GM18868 (cell line): ENCODE measurements at regions not wholly inside any gene's neighbourhood (a gene's known extent, or its start where the extent isn't known, plus 50 kb on each side); places are given as distances from the start of the nearest gene placed in this dataset.

Source experiments
- ATAC-seq: cut with Tn5 transposase; IDR thresholded peaks from one replicate; pipeline ENCODE4 v1.9.1; 2021; ENCODE audit warnings: mild to moderate bottlenecking, moderate library complexity; ENCODE audit not compliant: unreplicated experiment

DNA sequence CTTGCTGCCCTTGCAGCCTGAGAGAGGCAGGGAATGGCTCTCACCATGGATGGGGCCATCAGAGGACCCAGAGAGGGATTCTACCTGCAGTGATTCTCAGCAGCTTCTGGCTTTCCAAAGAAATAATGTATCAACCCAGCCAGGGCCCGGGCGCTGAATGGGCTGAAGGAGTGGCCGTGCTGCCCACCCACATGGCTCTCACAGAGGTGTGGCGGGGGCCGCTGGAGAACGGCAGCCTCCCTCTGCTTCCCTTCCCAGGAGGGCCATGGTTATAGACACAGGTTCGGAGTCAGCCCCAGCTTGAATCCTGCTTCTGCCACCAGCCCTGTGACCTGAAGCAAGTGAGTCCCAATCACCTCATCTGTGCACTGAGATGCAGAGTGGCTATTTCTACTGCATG lies 82.7 kb downstream of the THAP12 start:
- ATAC-seq = no peak

DNA sequence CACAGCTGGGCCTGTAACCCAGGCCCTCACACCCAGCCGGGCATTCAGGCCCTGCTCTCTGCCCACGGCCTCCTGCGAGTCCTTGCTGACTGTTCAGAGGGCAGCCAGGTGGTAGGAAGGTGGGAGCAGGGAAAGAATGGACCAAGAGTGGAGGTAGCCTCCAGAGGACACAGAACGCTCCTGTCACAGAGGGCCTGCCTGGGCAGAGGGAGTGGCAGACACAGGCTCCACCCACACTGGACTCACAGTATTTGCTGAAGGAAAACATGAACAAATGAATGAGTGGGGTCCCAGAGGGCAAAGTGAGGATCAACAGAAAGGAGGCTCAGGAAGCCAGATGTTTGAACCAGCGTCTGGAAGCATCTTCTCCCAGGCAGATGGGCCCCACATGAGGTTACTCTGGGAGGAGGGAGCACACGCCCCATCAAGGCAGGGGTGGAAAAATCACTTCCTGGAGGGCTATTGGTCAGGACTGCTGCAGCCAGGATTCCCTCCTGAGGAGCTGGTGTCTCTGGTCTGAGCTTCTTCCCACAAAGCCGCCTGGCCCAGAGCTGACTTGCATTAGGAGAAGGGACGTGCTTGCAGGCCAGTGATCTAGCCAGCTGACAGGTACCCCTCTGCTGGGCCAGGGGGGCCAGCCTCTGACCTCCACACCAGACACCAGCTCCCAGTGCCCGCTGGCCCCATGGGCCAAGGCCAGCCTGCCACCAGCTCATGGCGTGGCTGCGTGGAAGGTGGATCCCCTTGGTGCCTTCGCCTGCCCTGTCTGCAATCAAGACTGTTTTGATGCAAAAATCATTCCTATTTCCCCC lies 84.0 kb downstream of the THAP12 start:
- ATAC-seq = no peak

DNA sequence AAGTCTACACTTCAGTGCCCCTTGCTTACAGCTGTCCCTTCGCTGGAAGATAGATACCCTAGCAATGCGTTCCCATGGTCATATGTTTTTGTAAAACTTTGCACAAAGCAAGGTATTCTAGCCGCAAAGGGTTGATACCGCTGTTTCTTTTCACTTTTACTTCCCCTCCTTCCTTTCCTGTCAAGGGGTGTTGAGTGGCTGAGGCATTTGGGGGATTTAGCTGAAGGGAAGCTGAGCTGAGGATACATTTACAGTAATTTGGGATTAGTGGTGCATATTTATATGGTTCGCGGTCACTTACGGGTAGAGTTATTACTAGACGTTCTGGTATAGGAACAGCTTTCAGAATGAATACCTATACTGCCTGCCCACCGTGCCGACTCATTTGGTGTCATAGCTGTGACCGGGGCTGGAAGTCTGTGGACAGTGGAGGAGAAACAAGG lies 86.9 kb upstream of the WNT11 start:
- ATAC-seq = peak; percentile 73

DNA sequence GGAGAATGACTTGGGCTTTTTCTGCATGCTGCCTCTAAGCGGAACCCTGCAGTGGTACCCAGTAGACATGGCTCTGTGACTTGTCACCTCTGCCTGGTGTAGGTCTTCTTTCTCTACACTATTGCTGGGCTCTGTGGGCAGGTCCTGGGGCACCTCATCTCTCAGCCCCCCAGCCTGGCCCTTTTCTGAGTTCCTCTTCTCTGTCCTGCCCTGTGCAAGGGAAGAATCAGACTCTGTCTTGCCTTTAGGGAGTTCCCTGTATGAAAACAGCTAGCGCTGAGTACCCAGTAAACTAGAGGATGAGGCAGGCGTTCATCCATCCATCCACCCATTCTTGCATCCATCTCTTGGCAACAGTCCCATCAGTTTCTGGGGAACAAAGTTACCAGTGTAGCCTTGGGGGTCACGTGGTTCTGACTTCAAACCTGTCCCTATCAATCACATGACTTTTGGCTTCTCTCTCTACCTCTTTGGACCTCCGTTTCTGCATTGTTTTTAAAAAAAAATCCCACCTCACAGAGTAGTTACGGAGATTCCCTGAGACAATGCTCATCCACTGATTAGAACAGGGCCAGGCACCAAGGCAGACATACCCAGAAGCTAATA lies 86.4 kb upstream of the WNT11 start:
- no peak for ATAC-seq

DNA sequence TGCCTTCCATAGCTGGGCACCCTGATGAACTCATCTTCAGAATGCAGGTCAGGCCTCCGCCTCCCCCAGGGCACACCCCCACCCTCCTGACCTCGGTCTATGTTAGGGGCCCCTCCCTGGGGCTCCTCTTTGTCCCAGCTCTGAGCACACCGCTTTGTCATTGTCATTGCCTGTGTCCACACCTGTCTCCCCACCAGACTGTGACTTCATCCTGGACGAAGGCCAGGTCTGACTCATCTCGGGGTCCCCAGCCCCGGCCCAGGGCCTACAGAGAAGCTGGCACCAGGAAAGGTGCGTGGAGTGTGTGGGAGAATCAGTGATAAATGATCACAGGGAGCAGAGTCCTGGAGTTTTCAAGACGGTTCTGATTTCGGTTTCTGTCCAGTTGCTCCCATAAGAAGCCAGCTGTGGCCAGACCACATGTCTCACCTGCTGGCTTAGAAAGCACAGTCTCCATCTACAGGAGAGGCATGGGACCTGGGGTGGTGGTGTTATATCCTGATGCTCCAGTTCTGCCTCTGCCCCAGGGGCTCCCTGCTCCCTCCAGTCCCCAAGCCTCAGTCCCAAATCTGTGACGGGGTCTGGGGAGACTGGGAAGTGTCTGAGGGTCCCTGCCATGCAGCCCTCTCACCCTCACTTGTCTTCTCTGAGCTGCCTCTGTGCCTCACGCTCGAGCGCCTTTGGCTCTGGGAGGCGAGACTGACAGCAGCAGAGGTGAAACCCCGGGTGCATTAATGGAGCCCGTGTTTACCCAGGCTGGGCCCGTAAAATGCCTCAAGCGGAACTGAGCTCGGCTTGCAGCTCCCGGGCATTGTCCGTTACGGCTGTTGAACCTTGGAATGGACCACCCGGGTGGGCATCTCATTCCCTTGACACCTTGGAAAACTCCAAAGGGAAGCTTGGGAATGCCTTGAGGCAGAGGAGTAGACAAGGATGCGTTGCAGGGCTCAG lies 85.5 kb upstream of the WNT11 start:
- peak; percentile 50 for ATAC-seq

DNA sequence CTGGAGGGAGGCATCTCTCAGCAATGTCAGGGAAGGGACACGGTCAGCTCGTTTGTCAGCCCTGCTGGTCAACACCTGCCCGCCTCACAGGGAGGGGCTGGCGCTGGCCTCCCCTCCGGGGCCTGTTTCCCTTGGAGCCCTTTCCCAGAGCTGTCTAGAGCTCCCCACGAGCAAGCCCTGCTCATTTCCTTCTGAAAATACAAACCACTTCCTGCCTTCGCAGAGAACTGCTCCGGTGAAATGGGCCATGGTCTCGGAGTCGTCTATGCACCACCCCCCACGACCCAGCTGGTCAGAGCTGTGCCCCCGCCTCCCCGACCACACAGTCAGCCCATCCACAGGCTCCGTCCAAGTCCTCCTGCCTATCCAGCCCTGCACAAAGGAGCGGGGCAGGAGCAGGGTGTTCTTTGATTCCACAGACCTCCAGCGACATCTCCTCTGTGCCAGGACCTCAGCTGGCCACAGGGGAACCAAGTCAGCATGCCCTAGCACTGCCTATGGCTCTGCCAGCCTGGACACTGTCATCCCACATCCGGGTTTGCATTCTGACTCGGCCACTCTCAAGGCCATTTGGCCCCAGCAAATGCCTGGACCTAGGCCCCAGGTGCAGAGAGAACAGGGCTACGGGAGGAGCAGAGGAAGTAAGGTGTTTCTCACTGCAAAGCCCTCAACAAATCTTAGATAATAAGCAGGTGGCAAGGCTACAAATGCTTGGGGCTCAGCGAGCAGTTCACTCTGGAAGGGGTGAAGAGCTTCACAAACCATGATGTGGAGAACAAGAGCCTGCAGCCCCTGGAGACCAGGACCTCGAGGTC lies 82.1 kb upstream of the WNT11 start:
- ATAC-seq = no peak

DNA sequence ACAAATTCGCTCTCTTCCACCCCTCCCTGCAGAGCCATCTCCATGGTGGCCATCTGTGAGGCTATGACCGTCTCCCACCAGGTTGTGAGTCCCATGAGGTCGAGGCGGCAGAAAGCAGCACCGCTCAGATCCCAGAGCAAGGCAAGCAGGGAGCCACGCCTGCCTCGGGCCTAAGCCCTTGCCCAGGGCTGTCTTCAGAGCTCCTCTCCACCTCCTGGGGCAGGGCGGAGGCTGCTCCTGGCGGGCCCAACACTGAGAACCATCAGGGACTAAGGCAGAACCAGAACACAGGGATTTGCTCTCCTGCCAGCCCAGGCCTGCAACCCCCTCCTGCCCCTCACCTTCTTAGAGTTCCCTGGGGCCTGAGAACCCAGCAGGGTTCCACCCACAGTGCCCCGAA lies 80.9 kb upstream of the WNT11 start:
- no peak for ATAC-seq

DNA sequence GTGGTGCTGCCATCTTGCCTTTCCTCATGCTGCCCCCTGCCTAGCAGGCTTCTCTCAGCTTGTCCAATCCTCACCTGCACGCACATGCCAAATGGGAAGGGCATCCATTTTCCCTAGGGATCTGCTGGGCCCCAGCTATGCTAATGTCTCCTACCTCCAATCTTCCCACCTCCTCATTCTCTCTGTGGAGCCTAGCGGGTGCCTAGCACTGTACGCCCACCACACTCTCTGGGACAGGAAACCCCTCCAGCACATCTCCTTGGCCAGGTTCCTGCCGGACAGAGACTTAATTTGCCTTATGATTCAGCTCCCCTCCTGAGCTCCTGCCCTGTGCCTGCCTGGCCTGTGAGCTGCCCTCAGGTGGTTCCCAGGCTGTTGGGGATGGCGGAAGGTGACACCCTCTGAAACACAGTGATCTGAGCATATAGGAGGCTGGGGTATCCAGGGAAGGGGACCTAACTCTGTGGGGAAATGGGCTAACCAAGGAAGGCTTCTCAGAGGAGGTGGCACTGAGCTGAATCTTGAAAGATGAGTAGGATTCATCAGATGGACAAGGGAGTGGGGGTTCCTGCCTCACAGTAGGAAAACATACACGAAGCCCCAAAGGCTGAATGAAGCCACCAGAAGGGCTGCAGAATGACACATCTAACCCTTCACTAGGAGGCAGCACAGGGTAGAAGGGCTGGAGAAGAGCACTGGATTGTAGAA lies 79.2 kb upstream of the WNT11 start:
- no peak for ATAC-seq

DNA sequence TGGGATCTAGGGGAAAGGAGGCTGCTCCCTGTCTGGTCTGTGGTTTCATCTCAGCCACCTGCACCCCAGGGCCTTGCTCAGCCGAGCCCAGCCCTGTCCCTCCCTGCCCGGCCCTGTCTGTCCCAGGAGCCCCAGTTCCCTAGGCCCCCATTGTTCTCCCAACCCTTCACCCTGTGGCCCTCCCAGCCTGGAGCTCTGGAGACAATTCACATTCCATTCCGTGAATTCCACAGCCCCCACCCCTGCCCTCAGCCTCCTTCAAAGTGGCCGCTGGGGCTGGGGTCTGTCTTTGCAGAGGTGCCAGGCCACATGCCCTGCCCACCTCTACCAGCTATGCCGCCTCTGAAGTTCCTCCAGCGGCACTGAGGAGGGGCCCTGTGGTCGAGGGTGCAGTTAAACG lies 77.9 kb upstream of the WNT11 start:
- no peak for ATAC-seq

DNA sequence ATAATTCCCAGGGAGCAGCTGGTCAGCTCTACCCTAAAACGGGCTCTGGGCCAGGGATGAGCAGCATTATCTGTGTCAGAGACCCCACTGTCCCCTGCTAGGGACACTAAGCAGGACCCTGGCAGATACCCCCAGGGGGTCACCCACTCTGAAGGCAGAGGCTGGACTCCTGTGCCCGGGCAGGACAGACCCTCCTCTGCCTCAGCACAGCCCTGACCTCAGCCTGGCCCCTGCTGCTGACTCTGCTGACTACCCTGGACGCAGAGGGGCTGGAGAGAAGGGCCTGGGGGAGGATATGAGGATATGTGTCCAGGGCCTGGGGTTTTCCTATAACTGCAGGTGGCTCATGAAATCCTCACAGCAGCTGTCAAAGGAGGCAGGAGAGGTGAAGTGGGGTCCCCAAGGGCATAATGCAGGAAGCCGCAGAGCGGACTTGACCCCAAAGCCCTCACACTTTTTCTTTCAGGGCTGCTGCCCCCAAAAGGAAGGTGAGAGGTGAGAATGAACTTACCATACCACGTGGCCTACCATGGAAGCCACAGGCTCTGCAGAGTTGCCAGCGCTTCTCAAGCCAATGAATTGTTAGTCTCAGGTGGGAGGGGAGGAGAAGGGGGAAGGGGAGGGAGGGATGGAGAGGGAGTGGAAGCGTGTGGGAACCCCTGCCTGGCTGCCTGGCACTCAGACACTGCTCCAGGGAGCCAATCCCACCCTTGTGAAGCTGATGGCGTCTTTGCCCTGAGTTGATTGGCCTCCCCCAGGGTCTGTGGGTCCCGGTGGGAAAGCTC lies 76.7 kb upstream of the WNT11 start:
- ATAC-seq = no peak

DNA sequence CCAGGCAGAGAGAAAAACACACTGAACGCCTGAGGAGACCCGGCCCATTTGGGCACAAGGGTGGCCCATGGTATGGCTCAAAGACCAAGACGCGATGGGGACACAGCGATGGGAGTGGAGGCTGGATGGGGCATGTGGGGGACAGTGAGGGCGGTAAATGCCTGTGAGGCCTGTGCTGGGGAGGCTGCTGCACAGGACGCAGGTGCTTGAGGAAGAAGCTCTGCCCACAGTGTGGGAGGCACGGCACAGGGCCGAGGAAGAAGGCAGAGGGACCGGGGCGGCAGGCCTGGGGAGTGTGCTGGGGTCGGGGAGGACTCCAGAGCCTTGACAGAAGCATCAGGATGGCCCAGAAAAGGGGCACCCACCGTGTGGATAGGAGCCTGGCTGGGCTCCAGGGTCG lies 75.9 kb upstream of the WNT11 start:
- no peak for ATAC-seq

DNA sequence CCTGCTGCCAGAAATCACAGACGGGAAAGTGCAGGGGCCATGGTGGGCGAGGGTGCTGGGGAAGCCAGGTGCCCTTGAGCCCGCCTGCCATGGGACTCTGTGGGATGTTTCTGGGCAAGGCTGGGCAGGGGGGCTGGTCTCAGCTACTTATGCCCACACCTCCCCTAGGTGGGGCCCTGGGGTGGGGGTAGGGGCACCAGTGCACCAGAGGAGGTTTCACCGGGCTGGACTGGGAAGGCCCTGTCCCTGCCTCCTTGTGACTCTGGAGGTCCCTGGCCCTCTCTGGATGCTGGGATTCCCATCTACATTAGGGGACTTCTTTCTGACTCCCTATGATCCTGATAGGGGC lies 75.2 kb upstream of the WNT11 start:
- ATAC-seq = no peak

DNA sequence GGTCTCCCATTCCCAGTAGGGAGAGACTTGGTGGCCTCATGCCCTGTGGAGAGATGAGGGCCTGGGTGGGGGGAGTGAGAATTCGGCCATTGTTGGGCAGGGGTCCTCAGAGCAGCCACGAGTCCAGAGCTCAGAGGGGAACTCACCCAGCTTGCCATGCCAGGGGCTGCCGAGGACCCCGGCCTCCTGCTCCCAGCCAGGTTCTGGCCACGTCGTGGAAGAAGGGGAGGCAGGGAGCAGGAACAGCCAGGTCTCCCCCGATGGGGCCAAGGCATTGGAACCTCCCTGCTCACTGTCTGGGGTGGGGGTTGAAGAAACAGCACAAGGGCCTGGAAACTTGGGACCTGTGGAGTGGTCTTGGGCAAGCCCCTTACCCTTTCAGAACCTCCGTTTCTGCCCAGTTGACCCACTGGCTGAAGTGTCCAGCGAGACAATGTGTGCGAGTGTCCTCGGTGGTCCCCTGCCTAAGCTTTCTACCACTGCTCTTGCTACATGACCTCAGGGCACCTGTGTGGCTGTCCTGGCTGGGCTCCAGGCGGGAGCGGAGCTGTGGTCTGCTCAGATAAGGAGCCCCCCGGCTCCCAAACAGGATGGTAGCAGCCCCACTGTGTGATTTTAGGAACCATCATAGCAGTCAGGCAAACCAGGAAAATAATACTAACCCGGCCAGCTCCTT lies 74.7 kb upstream of the WNT11 start:
- no peak for ATAC-seq

DNA sequence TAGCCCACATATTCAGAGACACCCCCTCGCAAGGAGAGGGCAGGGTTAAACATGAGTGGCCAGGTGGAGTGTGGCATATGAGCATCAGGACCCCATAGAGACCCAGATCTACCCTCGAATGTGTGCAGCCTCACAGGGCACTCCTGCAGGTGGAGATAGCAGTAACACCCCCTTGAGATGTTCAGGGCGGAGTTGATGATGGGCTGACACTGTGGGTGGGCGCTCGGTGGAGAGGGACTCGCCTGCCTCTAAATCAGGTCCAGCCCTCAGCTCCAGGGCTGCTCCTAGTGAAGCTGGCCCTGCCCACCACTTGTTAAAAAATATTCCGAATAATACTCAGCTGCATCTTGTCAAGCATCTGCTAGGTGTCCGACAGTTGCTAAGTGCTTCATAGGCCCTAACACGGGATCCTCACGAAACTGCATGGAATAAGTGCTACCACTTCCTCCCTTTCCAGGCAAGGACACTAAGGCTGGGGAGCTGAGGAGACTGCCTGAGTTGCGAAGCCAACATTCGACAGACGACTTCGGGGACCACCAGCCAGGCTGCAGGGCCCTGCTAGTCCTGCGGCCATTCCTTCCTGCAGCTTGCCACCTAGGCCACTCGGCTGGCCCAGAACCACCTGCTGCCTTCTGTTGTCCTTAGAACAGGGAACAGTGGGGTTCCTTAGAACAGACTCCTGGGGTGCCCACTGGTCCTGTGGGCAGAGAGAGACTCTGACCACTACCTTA lies 74.0 kb upstream of the WNT11 start:
- no peak for ATAC-seq

DNA sequence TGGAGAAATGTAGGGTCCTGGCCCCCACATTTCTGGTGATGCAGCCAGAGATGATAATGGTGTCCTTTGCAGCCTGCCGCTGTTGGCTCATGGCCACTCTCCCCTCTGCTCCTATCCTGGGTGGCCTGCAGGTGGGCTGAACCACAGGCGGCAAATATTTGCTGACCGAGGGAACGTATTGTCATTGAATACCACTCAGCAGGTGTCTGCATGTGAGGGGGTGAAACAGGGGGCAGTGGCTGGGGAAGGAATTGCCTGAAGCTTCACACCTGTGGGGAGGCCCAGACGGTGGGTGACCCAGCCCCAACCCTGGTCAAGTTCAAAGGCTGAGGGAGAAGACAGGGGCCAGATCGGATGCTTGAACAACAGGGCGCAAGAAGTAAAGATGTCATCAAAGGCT lies 73.3 kb upstream of the WNT11 start:
- no peak for ATAC-seq

DNA sequence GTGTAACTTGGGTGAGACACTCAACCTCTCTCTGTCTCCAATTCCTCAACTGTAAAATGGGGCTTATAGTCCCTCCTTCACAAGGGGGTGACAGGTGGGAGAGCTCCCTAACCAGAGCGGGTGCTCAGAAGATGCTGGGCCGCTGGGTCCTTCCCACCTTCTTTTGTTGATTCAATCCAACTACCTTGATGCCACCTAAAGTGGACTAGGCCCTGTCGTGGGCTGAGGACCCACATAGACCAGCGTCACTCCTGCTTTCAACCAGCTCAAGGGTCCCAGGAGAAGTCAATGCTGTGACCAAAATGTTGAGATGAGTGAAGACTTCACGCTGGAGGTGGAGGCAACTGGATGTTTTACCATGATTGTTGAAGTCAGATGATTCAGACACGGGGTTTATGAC lies 72.7 kb upstream of the WNT11 start:
- ATAC-seq = no peak

DNA sequence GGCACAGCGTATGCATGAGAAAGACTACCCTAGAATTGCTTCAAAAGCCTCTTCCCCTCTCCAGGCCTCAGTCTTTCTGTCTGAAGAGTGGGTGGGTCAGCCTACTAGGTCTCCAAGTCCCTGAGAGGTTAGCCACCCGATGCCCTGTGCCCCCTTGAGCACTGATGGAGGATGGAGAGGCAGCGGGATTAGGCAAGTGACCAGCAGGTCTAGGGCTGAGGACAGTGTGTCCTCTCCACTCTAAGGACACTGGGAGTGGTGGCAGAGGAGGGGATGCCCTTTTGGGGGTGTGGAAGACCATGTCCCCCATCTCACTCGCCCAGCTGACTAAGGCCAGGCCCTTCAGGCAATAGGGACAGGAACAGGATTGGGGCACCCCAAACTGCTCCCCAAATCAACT lies 72.2 kb upstream of the WNT11 start:
- no peak for ATAC-seq
